ENCODE measurements at regions not wholly inside any gene's neighbourhood (a gene's known extent, or its start where the extent isn't known, plus 50 kb on each side); places are given as distances from the start of the nearest gene placed in this dataset.
A peak's percentile ranks its signal among the peaks of the same experiment; 100 is the strongest.

- FAIRE-seq (no peak), DNase-seq (peak in 1 of 5 donors; percentile 9)
- no peaks in the 10 kb centered on the region for H3K4me1 ChIP-seq (ENCODE audit: control insufficient read depth in 2 of 3, insufficient read depth in 2 of 3, low read depth in 1 of 3, low read length in 3 of 3)
- no peak overlapping the region for H3K27ac ChIP-seq (ENCODE audit: low read depth in 2 of 2, low read length in 2 of 2)
- H3K27me3 ChIP-seq (ENCODE audit: control insufficient read depth, insufficient read depth, low read length) = no peaks in the 10 kb centered on the region
- H3K36me3 ChIP-seq (ENCODE audit: control insufficient read depth in 2 of 3, insufficient read depth in 3 of 3, low read length in 3 of 3) = no peaks in the 10 kb centered on the region
- no peak overlapping the region for H3K4me3 ChIP-seq (ENCODE audit: low read length in 3 of 3)
- no peak overlapping the region for H3K9ac ChIP-seq (ENCODE audit: low read length in 3 of 3)
- intact Hi-C loops (cut with DNase I) = no loop called here
- no peaks in the 10 kb centered on the region for H3K9me3 ChIP-seq (ENCODE audit: control insufficient read depth in 2 of 3, insufficient read depth in 1 of 3, low read length in 3 of 3)
- TF ChIP-seq CTCF (IDR thresholded peaks at IDR 0.05; ENCODE audit: borderline replicate concordance, extremely low read depth, insufficient read depth) = no peak
Observed at GRCh38 chr15:70449311-70450141, 313.8 kb downstream of the UACA start.

GRCh38 chr15:70447928-70448698, 315.2 kb downstream of the UACA start:
- no peak for TF ChIP-seq CTCF (IDR thresholded peaks at IDR 0.05; ENCODE audit: borderline replicate concordance, extremely low read depth, insufficient read depth)
- DNase-seq = peak; percentile 49 to 67 (median 59)

GRCh38 chr15:70447521-70447920, 315.8 kb downstream of the UACA start:
- no peak overlapping the region for H3K9ac ChIP-seq (ENCODE audit: low read length in 3 of 3)
- no peak overlapping the region for H3K27ac ChIP-seq (ENCODE audit: low read depth in 2 of 2, low read length in 2 of 2)
- H3K27me3 ChIP-seq (ENCODE audit: control insufficient read depth, insufficient read depth, low read length) = no peaks in the 10 kb centered on the region
- DNase-seq (peak in 2 of 5 donors; percentile 15 to 54), FAIRE-seq (no peak)
- intact Hi-C loops (cut with DNase I) = no loop called here
- H3K4me3 ChIP-seq (ENCODE audit: low read length in 3 of 3) = no peak overlapping the region
- TF ChIP-seq CTCF (IDR thresholded peaks at IDR 0.05; ENCODE audit: borderline replicate concordance, extremely low read depth, insufficient read depth) = no peak
- no peaks in the 10 kb centered on the region for H3K4me1 ChIP-seq (ENCODE audit: control insufficient read depth in 2 of 3, insufficient read depth in 2 of 3, low read depth in 1 of 3, low read length in 3 of 3)
- H3K36me3 ChIP-seq (ENCODE audit: control insufficient read depth in 2 of 3, insufficient read depth in 3 of 3, low read length in 3 of 3) = no peaks in the 10 kb centered on the region
- no peaks in the 10 kb centered on the region for H3K9me3 ChIP-seq (ENCODE audit: control insufficient read depth in 2 of 3, insufficient read depth in 1 of 3, low read length in 3 of 3)

More at GRCh38 chr15:70447928-70448698, 315.2 kb downstream of the UACA start:
- Histone ChIP-seq H3K9ac (ENCODE audit: low read length in 3 of 3) (no peak overlapping the region), H3K27me3 (ENCODE audit: control insufficient read depth, insufficient read depth, low read length) (no peaks in the 10 kb centered on the region), H3K36me3 (ENCODE audit: control insufficient read depth in 2 of 3, insufficient read depth in 3 of 3, low read length in 3 of 3) (no peaks in the 10 kb centered on the region), H3K4me3 (ENCODE audit: low read length in 3 of 3) (no peak overlapping the region), H3K9me3 (ENCODE audit: control insufficient read depth in 2 of 3, insufficient read depth in 1 of 3, low read length in 3 of 3) (no peaks in the 10 kb centered on the region), H3K4me1 (ENCODE audit: control insufficient read depth in 2 of 3, insufficient read depth in 2 of 3, low read depth in 1 of 3, low read length in 3 of 3) (no peaks in the 10 kb centered on the region), H3K27ac (ENCODE audit: low read depth in 2 of 2, low read length in 2 of 2) (no peak overlapping the region)
- no peak for FAIRE-seq
- intact Hi-C loops (cut with DNase I) = no loop called here
